Activated T-cell treated with anti-CD3 and anti-CD28 coated beads, Interleukin-2, amount 50 U/mL, for 4 hours (primary cell): ENCODE measurements at regions not wholly inside any gene's neighbourhood (a gene's known extent, or its start where the extent isn't known, plus 50 kb on each side); places are given as distances from the start of the nearest gene placed in this dataset.
"Not testable (repeated sequence)": the region's sequence is repeated elsewhere in the genome, so short reads cannot be mapped to it uniquely, and the experiment has no call there.

Experiments used
- ATAC-seq, 2 donors: fragments of 200-7000 bp; cut with Tn5 transposase; one replicate each; pipeline ENCODE4 v1.10.0; 2021
- DNase-seq: peaks from one replicate; pipeline ENCODE4 v3.0.0-alpha.2; 2020
- H3K27me3 Mint-ChIP-seq: one replicate; pipeline ENCODE4 v1.8.0; 2021; ENCODE audit warnings: low read depth, mixed read lengths
- H3K36me3 Mint-ChIP-seq: one replicate; pipeline ENCODE4 v1.8.0; 2022; ENCODE audit warnings: mixed read lengths; ENCODE audit not compliant: insufficient read depth
- H3K4me1 Mint-ChIP-seq: one replicate; pipeline ENCODE4 v1.8.0; 2021; ENCODE audit warnings: low read depth, mixed read lengths
- H3K4me3 Mint-ChIP-seq: one replicate; pipeline ENCODE4 v1.8.0; 2021; ENCODE audit warnings: mild to moderate bottlenecking, moderate library complexity, mixed read lengths
- H3K9me3 Mint-ChIP-seq: one replicate; pipeline ENCODE4 v1.8.0; 2021; ENCODE audit warnings: mixed read lengths

GRCh38 chr15:37397266-37398022 is 297.1 kb upstream of the MEIS2 start:
- H3K27me3 Mint-ChIP-seq = no peaks in the 10 kb centered on the region
- no peak overlapping the region for H3K4me3 Mint-ChIP-seq

GRCh38 chr15:37416103-37416502 is 315.8 kb upstream of the MEIS2 start:
- H3K36me3 Mint-ChIP-seq = no peaks in the 10 kb centered on the region
- H3K27me3 Mint-ChIP-seq = no peaks in the 10 kb centered on the region

More at GRCh38 chr15:37397266-37398022, 297.1 kb upstream of the MEIS2 start:
- Mint-ChIP-seq H3K4me1 (no peaks in the 10 kb centered on the region), H3K36me3 (no peaks in the 10 kb centered on the region), H3K9me3 (peaks cover 11% of the 10 kb centered on the region)
- ATAC-seq (no peak), DNase-seq (no peak)

DNA sequence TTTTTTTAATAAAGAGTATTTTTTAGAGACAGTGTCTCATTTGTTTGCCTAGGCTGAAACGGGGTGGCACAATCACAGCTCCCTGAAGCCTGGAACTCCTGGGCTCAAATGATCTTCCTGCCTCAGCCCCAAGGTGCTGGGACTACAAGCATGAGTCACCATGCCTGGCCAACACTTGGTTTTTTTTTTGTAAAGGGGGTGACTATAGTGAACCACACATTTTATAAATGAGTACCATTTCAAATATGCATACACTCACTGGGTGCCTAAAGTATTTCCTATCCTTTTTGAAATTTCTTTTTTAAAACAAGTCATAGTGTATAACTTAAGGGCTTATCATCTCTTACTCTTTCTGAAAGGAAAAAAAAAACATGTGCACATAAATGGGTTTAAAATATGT is 325.2 kb upstream of the MEIS2 start:
- ATAC-seq (no peak), DNase-seq (no peak)
- Mint-ChIP-seq H3K4me3 (no peak overlapping the region), H3K4me1 (no peaks in the 10 kb centered on the region), H3K27me3 (no peaks in the 10 kb centered on the region), H3K36me3 (no peaks in the 10 kb centered on the region), H3K9me3 (peaks cover 3% of the 10 kb centered on the region)

More at GRCh38 chr15:37416103-37416502, 315.8 kb upstream of the MEIS2 start:
- DNase-seq (no peak), ATAC-seq (no peak)
- no peaks in the 10 kb centered on the region for H3K4me1 Mint-ChIP-seq
- peaks cover 10% of the 10 kb centered on the region for H3K9me3 Mint-ChIP-seq
- no peak overlapping the region for H3K4me3 Mint-ChIP-seq

GRCh38 chr15:37427393-37427792 is 327.0 kb upstream of the MEIS2 start:
- H3K4me1 Mint-ChIP-seq, H3K9me3 Mint-ChIP-seq, H3K36me3 Mint-ChIP-seq, H3K27me3 Mint-ChIP-seq, DNase-seq, ATAC-seq, H3K4me3 Mint-ChIP-seq: not testable (repeated sequence)

DNA sequence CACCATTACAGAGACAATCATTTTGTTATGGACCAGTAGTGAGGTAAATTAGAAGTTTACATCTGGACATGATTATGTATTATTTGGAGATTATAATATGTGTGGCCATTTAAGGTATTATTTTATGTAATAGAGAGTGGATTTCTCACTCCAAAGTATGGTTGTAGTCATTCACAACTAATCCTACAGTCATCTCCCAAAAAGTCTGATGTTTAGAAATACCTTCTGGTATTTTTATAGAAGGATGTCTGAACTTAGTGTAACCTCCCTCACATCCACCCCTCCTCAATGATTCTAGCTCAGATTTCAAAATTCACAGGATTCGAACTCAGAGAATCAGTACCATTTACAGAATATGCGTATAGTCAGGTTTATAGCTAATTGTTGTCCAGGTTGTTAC is 346.6 kb upstream of the MEIS2 start:
- no peak for DNase-seq
- Mint-ChIP-seq H3K36me3 (no peaks in the 10 kb centered on the region), H3K4me1 (no peaks in the 10 kb centered on the region), H3K9me3 (peaks cover 2% of the 10 kb centered on the region), H3K27me3 (no peaks in the 10 kb centered on the region), H3K4me3 (no peak overlapping the region)
- no peak for ATAC-seq

GRCh38 chr15:37452498-37452897 is 352.1 kb upstream of the MEIS2 start:
- H3K4me1 Mint-ChIP-seq = no peaks in the 10 kb centered on the region
- no peaks in the 10 kb centered on the region for H3K27me3 Mint-ChIP-seq
- H3K9me3 Mint-ChIP-seq = peaks cover 7% of the 10 kb centered on the region
- ATAC-seq (no peak), DNase-seq (no peak)
- H3K4me3 Mint-ChIP-seq = no peak overlapping the region
- H3K36me3 Mint-ChIP-seq = no peaks in the 10 kb centered on the region

- no peak overlapping the region for H3K4me3 Mint-ChIP-seq
- no peak for ATAC-seq
- DNase-seq = no peak
- H3K9me3 Mint-ChIP-seq = no peaks in the 10 kb centered on the region
- no peaks in the 10 kb centered on the region for H3K27me3 Mint-ChIP-seq
- no peaks in the 10 kb centered on the region for H3K36me3 Mint-ChIP-seq
- no peaks in the 10 kb centered on the region for H3K4me1 Mint-ChIP-seq
Observed at GRCh38 chr15:37480482-37480881, 380.1 kb upstream of the MEIS2 start.

GRCh38 chr15:37481126-37481525 is 380.8 kb upstream of the MEIS2 start:
- Mint-ChIP-seq H3K9me3 (no peaks in the 10 kb centered on the region), H3K27me3 (no peaks in the 10 kb centered on the region), H3K4me1 (no peaks in the 10 kb centered on the region), H3K4me3 (no peak overlapping the region), H3K36me3 (no peaks in the 10 kb centered on the region)
- ATAC-seq = no peak
- no peak for DNase-seq

GRCh38 chr15:37483779-37484178 is 383.4 kb upstream of the MEIS2 start:
- Mint-ChIP-seq H3K36me3 (no peaks in the 10 kb centered on the region), H3K4me1 (no peaks in the 10 kb centered on the region), H3K27me3 (no peaks in the 10 kb centered on the region), H3K4me3 (no peak overlapping the region), H3K9me3 (peaks cover 3% of the 10 kb centered on the region)
- ATAC-seq (no peak), DNase-seq (no peak)

DNA sequence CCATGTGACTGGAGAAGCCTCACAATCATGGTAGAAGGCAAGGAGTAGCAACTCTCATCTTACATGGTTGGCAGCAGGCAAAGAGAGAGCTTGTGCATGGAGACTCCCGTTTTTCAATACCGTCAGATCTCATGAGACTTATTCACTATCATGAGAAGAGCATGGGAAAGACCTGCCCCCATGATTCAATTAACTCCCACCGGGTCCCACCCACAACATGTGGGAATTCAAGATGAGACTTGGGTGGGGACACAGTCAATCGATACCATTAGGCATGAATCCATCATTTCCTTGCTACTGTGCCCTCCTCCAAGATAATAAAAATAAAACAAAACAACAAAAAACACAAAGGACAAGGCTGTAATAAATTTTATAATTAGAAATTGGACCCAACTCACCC is 384.7 kb upstream of the MEIS2 start:
- Mint-ChIP-seq H3K9me3 (peaks cover 9% of the 10 kb centered on the region), H3K27me3 (no peaks in the 10 kb centered on the region), H3K36me3 (no peaks in the 10 kb centered on the region), H3K4me1 (no peaks in the 10 kb centered on the region), H3K4me3 (no peak overlapping the region)
- DNase-seq (no peak), ATAC-seq (no peak)

GRCh38 chr15:37490707-37491106 is 390.4 kb upstream of the MEIS2 start:
- no peak for ATAC-seq
- Mint-ChIP-seq H3K27me3 (no peaks in the 10 kb centered on the region), H3K36me3 (no peaks in the 10 kb centered on the region)

GRCh38 chr15:37516621-37517020 is 416.3 kb upstream of the MEIS2 start:
- ATAC-seq = no peak
- Mint-ChIP-seq H3K9me3 (peaks cover 15% of the 10 kb centered on the region), H3K4me3 (no peak overlapping the region), H3K4me1 (no peaks in the 10 kb centered on the region), H3K27me3 (no peaks in the 10 kb centered on the region), H3K36me3 (no peaks in the 10 kb centered on the region)
- no peak for DNase-seq

More at GRCh38 chr15:37490707-37491106, 390.4 kb upstream of the MEIS2 start:
- no peak for DNase-seq
- H3K4me1 Mint-ChIP-seq = no peaks in the 10 kb centered on the region
- peaks cover 9% of the 10 kb centered on the region for H3K9me3 Mint-ChIP-seq
- no peak overlapping the region for H3K4me3 Mint-ChIP-seq

DNA sequence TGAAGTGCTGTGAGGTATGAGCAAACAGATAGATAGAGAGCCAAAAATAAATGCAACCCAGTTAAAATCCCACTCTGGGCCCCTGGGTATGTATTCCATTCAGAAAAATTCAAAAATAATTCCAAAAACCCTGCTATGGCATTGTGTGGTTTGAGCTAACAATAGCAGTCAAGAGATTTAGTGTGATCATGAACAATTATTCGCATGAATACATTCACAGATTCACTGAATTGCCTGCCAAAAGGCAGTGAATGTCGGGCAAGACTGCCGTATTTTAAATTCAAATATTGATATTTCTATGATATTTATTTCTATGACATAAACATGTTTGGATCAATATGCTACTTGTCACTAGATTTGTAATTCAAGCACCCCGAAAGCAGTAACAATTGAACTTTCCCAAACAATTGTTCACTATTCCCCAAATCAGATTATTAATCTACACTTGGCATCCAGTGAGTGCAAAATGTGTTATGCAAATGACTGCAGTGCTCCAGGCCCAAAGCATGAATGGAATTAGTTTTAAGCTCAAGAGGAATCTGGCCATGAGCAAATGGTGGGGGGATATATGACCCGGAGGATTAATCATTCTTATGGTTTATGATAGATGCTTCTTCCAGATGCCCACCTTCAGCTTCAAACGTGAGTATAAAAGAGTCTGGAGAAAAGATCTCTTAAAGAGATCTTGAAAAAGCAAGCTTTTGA is 417.0 kb upstream of the MEIS2 start:
- no peak overlapping the region for H3K4me3 Mint-ChIP-seq
- peaks cover 15% of the 10 kb centered on the region for H3K9me3 Mint-ChIP-seq
- no peaks in the 10 kb centered on the region for H3K4me1 Mint-ChIP-seq
- DNase-seq (no peak), ATAC-seq (no peak)
- H3K36me3 Mint-ChIP-seq = no peaks in the 10 kb centered on the region
- H3K27me3 Mint-ChIP-seq = peaks cover 1% of the 10 kb centered on the region

DNA sequence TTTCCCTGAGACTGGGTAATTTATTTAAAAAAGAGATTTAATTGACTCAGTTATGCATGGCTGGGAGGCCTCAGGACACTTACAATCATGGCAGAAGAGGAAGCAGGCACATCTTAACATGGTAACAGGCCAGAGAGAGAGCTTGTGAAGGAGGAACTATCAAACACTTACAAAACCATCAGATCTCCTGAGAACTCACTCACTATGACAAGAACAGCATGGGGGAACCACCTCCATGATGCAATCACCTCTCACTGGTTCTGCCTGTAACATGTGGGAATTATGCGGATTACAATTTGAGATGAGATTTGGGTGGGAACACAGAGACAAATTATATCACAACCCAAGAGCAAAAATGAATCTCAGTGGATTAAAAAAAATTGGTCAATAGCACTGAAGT is 416.0 kb upstream of the TMCO5A start:
- Mint-ChIP-seq H3K4me3 (no peak overlapping the region), H3K4me1 (no peaks in the 10 kb centered on the region), H3K9me3 (peaks cover 9% of the 10 kb centered on the region), H3K27me3 (peaks cover 1% of the 10 kb centered on the region), H3K36me3 (no peaks in the 10 kb centered on the region)
- no peak for ATAC-seq
- no peak for DNase-seq

DNA sequence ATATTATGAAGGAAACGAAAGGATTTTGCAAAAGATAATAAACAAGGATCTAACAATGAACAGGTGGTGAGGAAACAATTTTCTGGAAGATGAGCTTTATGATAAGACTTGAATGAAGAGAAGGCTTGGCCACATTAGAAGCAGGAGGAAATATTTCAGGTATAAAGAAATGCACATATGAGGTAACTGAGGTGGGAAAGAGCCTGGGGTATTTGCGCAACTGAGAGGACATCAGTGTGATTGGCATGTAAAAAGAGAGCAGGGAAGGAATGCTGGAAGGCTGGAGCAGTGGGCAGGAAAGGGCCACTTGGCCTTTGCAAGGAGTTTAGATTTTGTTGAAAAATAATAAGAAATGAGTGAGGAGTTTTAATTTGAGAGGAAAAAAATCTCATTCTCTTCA is 414.4 kb upstream of the TMCO5A start:
- Mint-ChIP-seq H3K4me1 (no peaks in the 10 kb centered on the region), H3K4me3 (no peak overlapping the region), H3K36me3 (no peaks in the 10 kb centered on the region), H3K27me3 (peaks cover 1% of the 10 kb centered on the region), H3K9me3 (peaks cover 10% of the 10 kb centered on the region)
- no peak for DNase-seq
- ATAC-seq = no peak
